DND-41 (cell line): ENCODE measurements at regions not wholly inside any gene's neighbourhood (a gene's known extent, or its start where the extent isn't known, plus 50 kb on each side); places are given as distances from the start of the nearest gene placed in this dataset.

Experiments
- ATAC-seq: fragments of 200-7000 bp; cut with Tn5 transposase; 3 replicates; pipeline ENCODE4 v1.9.1; 2021; ENCODE audit warnings: low read depth; ENCODE audit not compliant: insufficient read depth
- DNase-seq: peaks from one replicate; pipeline ENCODE4 v3.0.0-alpha.2; 2020
- H2AFZ ChIP-seq: 2 replicates; pipeline ENCODE4 v1.6.0; 2012; ENCODE audit warnings: low read depth, low read length
- H3K27ac ChIP-seq: 2 replicates; pipeline ENCODE4 v1.5.1; 2012; ENCODE audit warnings: low read length, inconsistent platforms
- H3K27me3 ChIP-seq: fragments of 200-600 bp; sonication (generic); 2 replicates; pipeline ENCODE4 v1.6.0; 2012; ENCODE audit warnings: low read length, mild to moderate bottlenecking, inconsistent platforms; ENCODE audit not compliant: insufficient read depth, poor library complexity
- H3K36me3 ChIP-seq: 2 replicates; pipeline ENCODE4 v1.5.1; 2012; ENCODE audit warnings: low read length, inconsistent platforms; ENCODE audit not compliant: insufficient read depth
- H3K4me1 ChIP-seq: 2 replicates; pipeline ENCODE4 v1.5.1; 2012; ENCODE audit warnings: mild to moderate bottlenecking, low read length; ENCODE audit not compliant: insufficient read depth
- H3K4me2 ChIP-seq: 2 replicates; pipeline ENCODE4 v1.6.0; 2012; ENCODE audit warnings: mild to moderate bottlenecking, moderate library complexity, low read length, inconsistent platforms; ENCODE audit not compliant: insufficient read depth
- H3K4me3 ChIP-seq, 2 experiments: fragments of 200-600 bp in 1 of 2; shearing (Covaris generic) in 1 of 2; 2 replicates each; pipeline ENCODE4 v1.5.1; 2012 to 2016; ENCODE audit warnings: inconsistent platforms in 2 of 2, low read length in 2 of 2, mild to moderate bottlenecking in 2 of 2, low read depth in 1 of 2, moderate library complexity in 1 of 2
- H3K79me2 ChIP-seq: 2 replicates; pipeline ENCODE4 v1.6.0; 2012; ENCODE audit warnings: low read length, inconsistent platforms; ENCODE audit not compliant: insufficient read depth
- H3K9ac ChIP-seq: 2 replicates; pipeline ENCODE4 v1.6.0; 2012; ENCODE audit warnings: low read depth, mild to moderate bottlenecking, inconsistent platforms, low read length, moderate library complexity
- H3K9me3 ChIP-seq: 2 replicates; pipeline ENCODE4 v1.5.1; 2012; ENCODE audit warnings: low read length, moderate library complexity, mild to moderate bottlenecking, inconsistent platforms; ENCODE audit not compliant: insufficient read depth, severe bottlenecking
- H4K20me1 ChIP-seq: 2 replicates; pipeline ENCODE4 v1.6.0; 2012; ENCODE audit warnings: low read length; ENCODE audit not compliant: insufficient read depth
- EZH2 ChIP-seq: IDR thresholded peaks from 3 replicates; pipeline ENCODE4 v1.6.1; 2012; ENCODE audit warnings: borderline replicate concordance, low read depth, mild to moderate bottlenecking, moderate library complexity, low read length, inconsistent platforms; ENCODE audit not compliant: severe bottlenecking
- TF ChIP-seq, protein P1 (sequence below): IDR thresholded peaks from 2 replicates; pipeline ENCODE4 v1.5.1; 2012; ENCODE audit warnings: borderline replicate concordance, low read length, moderate library complexity, mild to moderate bottlenecking; ENCODE audit not compliant: poor library complexity, severe bottlenecking; ENCODE audit errors: extremely low read depth

DNA sequence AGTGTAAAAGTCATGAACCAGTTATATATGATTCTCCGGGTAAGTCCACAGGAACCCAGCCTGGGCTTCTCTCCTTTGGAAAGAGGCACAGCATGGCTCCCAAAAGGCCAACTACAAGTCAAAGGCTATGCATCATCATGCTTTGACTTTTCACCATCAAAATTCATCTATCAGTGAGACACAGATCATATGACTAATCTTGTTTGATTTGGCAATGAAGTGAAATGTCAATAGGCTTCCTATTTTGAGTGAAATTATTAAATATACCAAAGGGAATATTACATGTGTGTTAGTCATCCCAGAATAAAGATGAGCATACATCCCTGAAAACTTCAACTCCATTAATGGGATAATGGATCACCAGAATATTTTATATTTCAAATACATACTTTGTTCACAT, 83.5 kb upstream of the ADGRL2 start:
- Histone ChIP-seq H3K36me3 (no peaks in the 10 kb centered on the region), H3K9me3 (no peaks in the 10 kb centered on the region), H2AFZ (no peak overlapping the region), H3K9ac (no peak overlapping the region), H3K4me2 (no peak overlapping the region), H3K4me1 (no peaks in the 10 kb centered on the region), H4K20me1 (no peaks in the 10 kb centered on the region), H3K4me3 (no peak overlapping the region), H3K27ac (no peak overlapping the region), H3K79me2 (no peaks in the 10 kb centered on the region), H3K27me3 (no peaks in the 10 kb centered on the region)
- DNase-seq = no peak
- TF ChIP-seq EZH2 = no peak
- TF ChIP-seq, protein P1, sequence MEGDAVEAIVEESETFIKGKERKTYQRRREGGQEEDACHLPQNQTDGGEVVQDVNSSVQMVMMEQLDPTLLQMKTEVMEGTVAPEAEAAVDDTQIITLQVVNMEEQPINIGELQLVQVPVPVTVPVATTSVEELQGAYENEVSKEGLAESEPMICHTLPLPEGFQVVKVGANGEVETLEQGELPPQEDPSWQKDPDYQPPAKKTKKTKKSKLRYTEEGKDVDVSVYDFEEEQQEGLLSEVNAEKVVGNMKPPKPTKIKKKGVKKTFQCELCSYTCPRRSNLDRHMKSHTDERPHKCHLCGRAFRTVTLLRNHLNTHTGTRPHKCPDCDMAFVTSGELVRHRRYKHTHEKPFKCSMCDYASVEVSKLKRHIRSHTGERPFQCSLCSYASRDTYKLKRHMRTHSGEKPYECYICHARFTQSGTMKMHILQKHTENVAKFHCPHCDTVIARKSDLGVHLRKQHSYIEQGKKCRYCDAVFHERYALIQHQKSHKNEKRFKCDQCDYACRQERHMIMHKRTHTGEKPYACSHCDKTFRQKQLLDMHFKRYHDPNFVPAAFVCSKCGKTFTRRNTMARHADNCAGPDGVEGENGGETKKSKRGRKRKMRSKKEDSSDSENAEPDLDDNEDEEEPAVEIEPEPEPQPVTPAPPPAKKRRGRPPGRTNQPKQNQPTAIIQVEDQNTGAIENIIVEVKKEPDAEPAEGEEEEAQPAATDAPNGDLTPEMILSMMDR = no peak
- ATAC-seq = no peak

DNA sequence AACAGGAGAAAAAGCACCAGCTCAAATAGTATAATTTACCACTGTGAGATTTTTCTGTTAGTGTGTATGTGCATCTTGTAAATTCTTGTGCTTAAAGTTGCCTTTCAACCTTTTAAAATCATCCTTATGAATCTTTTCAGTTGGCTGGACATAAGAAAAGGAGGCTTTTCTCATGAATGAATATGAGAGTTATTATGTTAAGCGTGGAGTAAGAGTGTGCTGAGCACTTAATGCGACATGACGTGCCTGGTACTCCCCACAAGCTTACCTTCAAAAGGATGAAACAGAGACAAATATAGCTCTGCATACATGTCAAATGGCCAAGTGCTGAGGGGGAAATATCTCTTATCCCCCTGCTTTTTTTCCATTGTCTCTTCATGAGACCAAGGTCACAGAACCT, 85.3 kb upstream of the ADGRL2 start:
- Histone ChIP-seq H4K20me1 (no peaks in the 10 kb centered on the region), H3K9ac (no peak overlapping the region), H3K27ac (no peak overlapping the region), H3K36me3 (no peaks in the 10 kb centered on the region), H3K9me3 (no peaks in the 10 kb centered on the region), H3K4me2 (no peak overlapping the region), H3K4me1 (no peaks in the 10 kb centered on the region), H3K27me3 (no peaks in the 10 kb centered on the region), H2AFZ (no peak overlapping the region), H3K4me3 (no peak overlapping the region), H3K79me2 (no peaks in the 10 kb centered on the region)
- ATAC-seq (no peak), DNase-seq (no peak)
- no peak for TF ChIP-seq EZH2
- TF ChIP-seq, protein P1 = no peak

DNA sequence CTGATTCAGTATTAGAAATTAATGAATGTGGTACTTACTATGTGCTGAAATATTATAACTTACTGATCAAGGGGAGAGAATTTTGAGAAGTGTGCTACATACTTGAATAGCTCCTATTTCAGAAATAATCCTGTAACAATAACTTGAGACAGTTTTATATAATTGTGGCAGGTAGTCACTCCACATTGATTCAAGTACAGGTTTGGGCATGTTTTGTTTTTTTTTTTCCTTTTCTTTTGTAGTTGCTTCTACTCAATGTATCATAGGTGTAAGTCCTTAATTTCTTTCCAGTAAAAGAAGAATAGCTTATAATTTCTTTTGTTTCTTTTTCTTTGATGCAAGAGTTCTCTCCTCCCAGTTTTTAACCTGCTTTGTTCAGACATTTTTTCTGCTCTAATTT, 86.1 kb upstream of the ADGRL2 start:
- DNase-seq = no peak
- ATAC-seq = no peak

More for the DNA sequence above, 86.1 kb upstream of the ADGRL2 start:
- H3K4me2 ChIP-seq = no peak overlapping the region
- no peaks in the 10 kb centered on the region for H3K79me2 ChIP-seq
- H3K36me3 ChIP-seq = no peaks in the 10 kb centered on the region
- H2AFZ ChIP-seq = no peak overlapping the region
- no peak for TF ChIP-seq EZH2
- TF ChIP-seq, protein P1 = no peak
- H3K9ac ChIP-seq = no peak overlapping the region
- no peaks in the 10 kb centered on the region for H3K4me1 ChIP-seq
- no peak overlapping the region for H3K27ac ChIP-seq
- no peaks in the 10 kb centered on the region for H3K27me3 ChIP-seq
- no peak overlapping the region for H3K4me3 ChIP-seq
- no peaks in the 10 kb centered on the region for H3K9me3 ChIP-seq
- H4K20me1 ChIP-seq = no peaks in the 10 kb centered on the region
